Tibial nerve (tissue), 4 donors: ENCODE measurements at regions not wholly inside any gene's neighbourhood (a gene's known extent, or its start where the extent isn't known, plus 50 kb on each side); places are given as distances from the start of the nearest gene placed in this dataset.

Experiments used
- DNase-seq, 2 donors: peaks; one replicate each; pipeline ENCODE4 v3.0.0-alpha.2; 2019; ENCODE audit warnings: low spot score in 2 of 2
- H3K27ac ChIP-seq, 4 donors: fragments of 200-600 bp; sonication (generic) in 3 of 4; one replicate each; pipeline ENCODE4 v1.5.1; 2017 to 2019; ENCODE audit warnings: mild to moderate bottlenecking in 1 of 4
- H3K27me3 ChIP-seq, 2 donors: fragments of 200-600 bp; sonication (generic) in 1 of 2; one replicate each; pipeline versions ENCODE4 v1.5.1 to v1.6.0; 2017 to 2019
- H3K36me3 ChIP-seq, 3 donors: fragments of 200-600 bp; sonication (generic); one replicate each; pipeline ENCODE4 v1.5.1; 2018 to 2019
- H3K4me1 ChIP-seq, 4 donors: fragments of 200-600 bp; sonication (generic) in 3 of 4; one replicate each; pipeline ENCODE4 v1.5.1; 2017 to 2019
- H3K4me3 ChIP-seq, 4 donors: fragments of 200-600 bp; sonication (generic) in 3 of 4; one replicate each; pipeline ENCODE4 v1.5.1; 2017 to 2019; ENCODE audit warnings: mild to moderate bottlenecking in 1 of 4, moderate library complexity in 1 of 4
- H3K9me3 ChIP-seq, 4 donors: fragments of 200-600 bp; sonication (generic) in 3 of 4; one replicate each; pipeline ENCODE4 v1.5.1; 2017 to 2019
- CTCF ChIP-seq, 5 experiments: fragments of 200-600 bp in 3 of 5; fragments of 450-650 bp in 2 of 5; sonication (generic) in 3 of 5; IDR thresholded peaks; one replicate each; pipeline ENCODE4 v1.5.1; 2016 to 2019; ENCODE audit warnings: antibody characterized with exemption in 5 of 5, mild to moderate bottlenecking in 3 of 5, moderate library complexity in 2 of 5
- EP300 ChIP-seq, 2 donors: sonication (generic); formaldehyde crosslinking; IDR thresholded peaks; one replicate each; pipeline ENCODE4 v1.6.1; 2017; ENCODE audit warnings: antibody characterized with exemption in 2 of 2, mild to moderate bottlenecking in 1 of 2
- POLR2A ChIP-seq, 2 donors: fragments of 450-650 bp; IDR thresholded peaks; one replicate each; pipeline ENCODE4 v1.6.1; 2017; ENCODE audit warnings: antibody characterized with exemption in 2 of 2, mild to moderate bottlenecking in 2 of 2, moderate library complexity in 2 of 2
- WGBS, 2 donors: methylation state at CpG; one replicate each; pipeline ENCODE4 v1.1.5; 2018; 5-methylcytosine and 5-hydroxymethylcytosine counted together

DNA sequence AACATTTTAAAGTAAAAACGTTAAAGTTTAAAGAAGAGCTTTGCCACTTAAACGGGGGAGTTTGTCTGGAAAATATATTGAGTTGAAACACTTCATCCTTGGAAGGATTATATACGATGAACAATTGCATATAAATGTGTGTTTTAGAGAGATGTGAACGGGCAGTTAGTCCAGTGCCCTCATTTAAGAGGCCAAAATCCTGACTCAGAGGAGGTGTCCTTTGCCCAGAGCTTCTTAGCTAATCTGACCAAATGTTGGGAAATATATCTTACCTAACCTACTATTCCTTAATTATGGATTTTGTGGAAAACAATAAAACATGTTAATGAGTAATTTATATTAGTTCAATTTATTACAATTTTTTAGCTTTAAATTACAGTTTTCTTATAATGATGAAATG lies 327.2 kb upstream of the DIPK2B start:
- Histone ChIP-seq H3K27me3 (no peaks in the 10 kb centered on the region), H3K9me3 (no peaks in the 10 kb centered on the region), H3K36me3 (no peaks in the 10 kb centered on the region), H3K4me1 (no peaks in the 10 kb centered on the region), H3K4me3 (no peak overlapping the region), H3K27ac (no peak overlapping the region)
- no peak for DNase-seq
- TF ChIP-seq EP300 (IDR thresholded peaks at IDR 0.05) = no peak
- no peak for TF ChIP-seq POLR2A (IDR thresholded peaks at IDR 0.05)
- no peak for TF ChIP-seq CTCF (IDR thresholded peaks at IDR 0.05)
- WGBS, 2 donors = 67 to 94% methylated on average over 4 of the region's 4 CpGs

GRCh38 chrX:45524805-45525204 lies 324.1 kb upstream of the DIPK2B start:
- DNase-seq = no peak
- Histone ChIP-seq H3K27ac (no peak overlapping the region), H3K9me3 (no peaks in the 10 kb centered on the region), H3K4me3 (no peak overlapping the region), H3K27me3 (no peaks in the 10 kb centered on the region), H3K4me1 (no peaks in the 10 kb centered on the region), H3K36me3 (no peaks in the 10 kb centered on the region)
- TF ChIP-seq CTCF (IDR thresholded peaks at IDR 0.05) = no peak
- TF ChIP-seq EP300 (IDR thresholded peaks at IDR 0.05) = no peak
- no peak for TF ChIP-seq POLR2A (IDR thresholded peaks at IDR 0.05)
- 58 to 87% methylated on average over 3 of the region's 3 CpGs for WGBS, 2 donors

GRCh38 chrX:45524296-45524695 lies 323.6 kb upstream of the DIPK2B start:
- no peak for TF ChIP-seq EP300 (IDR thresholded peaks at IDR 0.05)
- no peak for TF ChIP-seq POLR2A (IDR thresholded peaks at IDR 0.05)
- 81 to 89% methylated on average over 1 of the region's 1 CpG for WGBS, 2 donors
- H3K27me3 ChIP-seq = peaks cover 0 to under 1% of the 10 kb centered on the region in 2 donors
- H3K27ac ChIP-seq = no peak overlapping the region
- no peaks in the 10 kb centered on the region for H3K36me3 ChIP-seq
- no peak overlapping the region for H3K4me3 ChIP-seq
- no peak for DNase-seq
- no peaks in the 10 kb centered on the region for H3K9me3 ChIP-seq
- H3K4me1 ChIP-seq = no peaks in the 10 kb centered on the region

DNA sequence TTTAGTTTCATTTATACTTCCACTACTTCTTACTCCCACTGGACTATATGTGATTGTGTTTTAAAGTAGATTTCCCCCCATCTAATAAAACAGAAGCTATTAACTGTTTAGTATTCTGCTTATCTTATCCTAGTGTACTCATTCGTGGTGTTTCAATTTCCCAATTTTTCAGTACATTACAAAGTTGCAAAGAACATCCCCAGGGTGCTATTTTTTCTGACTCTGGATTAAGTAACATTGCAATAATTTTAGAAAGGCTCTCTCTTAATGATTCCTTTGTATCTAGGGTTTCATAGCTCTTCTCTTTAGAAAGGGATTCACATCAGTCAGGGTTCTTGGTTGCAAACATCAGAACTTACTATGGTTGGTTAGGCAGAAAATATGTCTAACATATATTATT lies 317.9 kb upstream of the DIPK2B start:
- WGBS, 2 donors = 39 to 40% methylated on average over 1 of the region's 1 CpG
- Histone ChIP-seq H3K27me3 (peaks cover 0 to 13% of the 10 kb centered on the region in 2 donors), H3K4me1 (peaks cover 0 to 18% (median 0%) of the 10 kb centered on the region in 4 donors), H3K9me3 (no peaks in the 10 kb centered on the region), H3K27ac (no peak overlapping the region), H3K4me3 (no peak overlapping the region), H3K36me3 (no peaks in the 10 kb centered on the region)
- DNase-seq = no peak
- TF ChIP-seq CTCF (IDR thresholded peaks at IDR 0.05) = no peak
- no peak for TF ChIP-seq POLR2A (IDR thresholded peaks at IDR 0.05)
- no peak for TF ChIP-seq EP300 (IDR thresholded peaks at IDR 0.05)

DNA sequence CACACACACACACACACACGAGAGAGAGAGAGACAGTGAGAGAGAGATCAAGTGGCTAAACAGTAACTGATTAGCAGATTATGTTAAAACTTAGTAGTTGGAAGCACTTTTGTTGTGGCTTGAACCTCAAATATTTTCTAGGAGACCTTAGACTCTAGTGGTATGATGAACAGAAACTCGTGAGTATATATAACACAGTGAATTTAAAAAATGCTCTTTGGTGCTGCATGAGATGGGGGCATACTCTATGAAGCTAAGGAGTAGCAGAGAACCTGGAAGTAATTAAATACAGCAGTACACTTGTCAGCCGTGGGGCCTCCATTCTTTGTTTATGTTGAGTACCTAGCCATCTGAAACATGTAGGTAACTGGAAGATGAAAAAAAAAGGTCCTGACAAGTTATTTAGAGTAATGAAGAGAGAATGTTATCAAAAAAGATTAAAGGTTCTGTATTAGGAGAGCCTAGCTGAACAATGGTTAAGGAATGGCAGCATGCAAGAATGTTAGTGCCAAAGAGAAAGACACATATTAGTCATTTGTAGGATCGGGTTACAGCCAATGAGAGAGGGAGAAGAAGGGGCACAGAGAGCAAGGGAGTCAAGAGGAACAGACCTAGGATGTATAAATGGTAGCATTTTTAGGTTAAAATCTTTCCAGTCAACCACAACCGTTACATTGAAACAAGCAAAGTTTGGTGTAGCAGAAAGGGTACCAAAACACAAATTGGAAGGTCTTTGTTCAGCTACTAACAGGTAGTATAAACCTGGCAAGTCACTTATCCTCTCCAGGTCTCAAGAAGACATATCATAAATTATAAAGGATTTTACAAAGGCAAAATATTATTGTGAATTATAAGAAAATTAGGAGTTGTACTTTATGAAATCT lies 316.7 kb upstream of the DIPK2B start:
- peaks cover 0 to 13% of the 10 kb centered on the region in 2 donors for H3K27me3 ChIP-seq
- peak overlapping the region in 2 of 4 donors; percentile 19 to 33 for H3K27ac ChIP-seq
- no peak for DNase-seq
- H3K36me3 ChIP-seq = no peaks in the 10 kb centered on the region
- 40 to 64% methylated on average over 5 of the region's 5 CpGs for WGBS, 2 donors
- TF ChIP-seq CTCF (IDR thresholded peaks at IDR 0.05) (no peak), POLR2A (IDR thresholded peaks at IDR 0.05) (no peak)
- no peak overlapping the region for H3K4me3 ChIP-seq
- H3K4me1 ChIP-seq = peaks cover 0 to 18% (median 0%) of the 10 kb centered on the region in 4 donors
- H3K9me3 ChIP-seq = no peaks in the 10 kb centered on the region
